DOHH2 (cell line): ENCODE measurements at regions not wholly inside any gene's neighbourhood (a gene's known extent, or its start where the extent isn't known, plus 50 kb on each side); places are given as distances from the start of the nearest gene placed in this dataset.

Source experiments
- CTCF ChIP-seq: fragments of 200-600 bp; sonication (generic); IDR thresholded peaks from one replicate; pipeline ENCODE4 v1.5.1; 2014; ENCODE audit warnings: antibody characterized with exemption, mild to moderate bottlenecking, low read depth, low read length; ENCODE audit not compliant: poor library complexity, severe bottlenecking
- EZH2phosphoT487 ChIP-seq: fragments of 200-600 bp; sonication (generic); IDR thresholded peaks from 2 replicates; pipeline ENCODE4 v1.6.1; 2017; ENCODE audit warnings: borderline replicate concordance, mild to moderate bottlenecking, antibody characterized with exemption, low read length, moderate library complexity, mixed read lengths

- TF ChIP-seq CTCF (no peak), EZH2phosphoT487 (no peak)
These were observed 71.2 kb upstream of the GTF3A start for GRCh38 chr13:27353166-27353583.
